Activated T-cell treated with anti-CD3 and anti-CD28 coated beads for 48 hours (primary cell): ENCODE measurements at regions not wholly inside any gene's neighbourhood (a gene's known extent, or its start where the extent isn't known, plus 50 kb on each side); places are given as distances from the start of the nearest gene placed in this dataset.

Experiments used
- DNase-seq: peaks from one replicate; pipeline ENCODE4 v3.0.0-alpha.2; 2020; ENCODE audit warnings: low read depth

GRCh38 chr1:221632072-221632471, 109.8 kb downstream of the DUSP10 start:
- no peak for DNase-seq

DNA sequence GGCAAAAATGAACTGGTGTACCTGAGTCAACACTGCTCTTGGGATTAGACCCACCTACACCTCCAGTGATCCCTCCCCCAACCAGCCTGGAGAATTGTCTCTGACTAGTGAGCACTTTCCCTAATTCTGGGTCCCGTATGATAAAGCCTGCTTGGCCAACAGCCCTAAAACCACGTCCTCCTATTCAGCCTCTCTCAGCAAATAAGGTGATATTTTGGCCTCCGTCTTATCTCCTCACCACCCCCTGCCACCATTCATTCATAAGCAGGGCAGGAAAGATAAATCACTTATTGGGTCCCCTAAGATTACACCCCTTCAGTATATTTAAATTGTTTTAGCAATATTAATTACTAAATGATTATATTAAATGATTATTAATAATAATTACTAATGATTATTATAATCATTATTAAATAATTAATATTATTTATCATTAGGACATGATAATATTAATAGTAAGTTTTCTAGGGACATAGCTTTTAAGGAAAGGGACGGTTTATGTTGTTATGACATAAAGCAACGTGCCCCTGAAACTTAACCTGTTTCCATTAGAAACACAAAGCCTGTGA, 108.0 kb downstream of the DUSP10 start:
- DNase-seq: no peak

DNA sequence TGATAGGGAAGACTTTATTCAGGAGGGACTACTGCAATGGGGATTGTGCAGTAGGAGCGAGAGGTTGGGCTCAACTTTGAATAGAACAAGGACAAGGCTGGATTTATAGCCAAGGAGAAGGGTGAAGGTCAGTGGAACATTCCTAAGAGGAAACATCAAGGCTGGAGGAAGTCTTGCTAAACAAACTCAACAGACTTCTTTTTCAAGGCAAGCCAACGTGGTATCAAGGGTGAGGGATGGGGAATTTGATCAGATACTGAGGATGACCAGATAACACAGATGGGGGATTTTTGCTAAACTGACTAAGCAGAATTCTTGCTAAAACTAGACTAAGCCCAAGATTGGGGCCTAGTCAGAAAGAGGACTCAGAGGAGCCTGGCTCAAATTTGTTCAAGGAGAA, 107.3 kb downstream of the DUSP10 start:
- no peak for DNase-seq

DNA sequence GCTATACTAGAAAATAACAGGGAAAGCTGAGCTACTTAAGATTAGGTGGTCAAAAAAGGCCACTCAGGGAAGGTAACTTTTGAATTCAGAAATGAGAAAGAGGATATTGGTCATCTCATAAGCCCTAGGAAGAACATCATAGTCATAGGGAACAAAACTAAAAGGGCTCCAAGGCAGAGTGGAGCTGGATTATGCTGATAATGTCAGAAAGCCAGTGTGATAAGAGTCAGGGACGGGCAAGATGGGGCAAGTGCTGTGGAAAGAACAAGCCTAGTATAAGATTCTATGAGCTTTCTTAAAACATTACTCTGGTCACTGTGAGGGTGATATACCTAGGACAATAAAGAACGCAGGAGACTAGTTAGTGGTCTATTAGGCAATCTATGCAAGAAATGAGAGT, 106.6 kb downstream of the DUSP10 start:
- DNase-seq: no peak

DNA sequence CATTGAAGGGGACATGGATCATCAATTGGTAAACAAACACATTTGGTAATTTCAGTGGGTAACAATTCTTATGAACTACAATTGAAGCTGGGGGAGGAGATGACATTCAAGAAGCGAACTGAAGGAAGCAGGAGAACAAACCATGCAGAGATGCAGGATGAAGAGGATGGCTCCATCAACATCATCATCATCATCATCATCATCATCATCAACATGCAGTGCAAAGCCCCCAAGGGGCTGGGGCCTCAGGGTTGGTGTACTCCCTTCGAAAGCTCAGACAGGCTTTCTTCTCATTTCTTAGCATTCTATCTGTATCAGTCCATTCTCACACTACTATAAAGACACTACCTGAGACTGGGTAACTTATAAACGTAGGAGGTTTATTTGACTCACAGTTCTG, 105.8 kb downstream of the DUSP10 start:
- DNase-seq: no peak

GRCh38 chr1:221636967-221637366, 104.9 kb downstream of the DUSP10 start:
- DNase-seq: no peak

DNA sequence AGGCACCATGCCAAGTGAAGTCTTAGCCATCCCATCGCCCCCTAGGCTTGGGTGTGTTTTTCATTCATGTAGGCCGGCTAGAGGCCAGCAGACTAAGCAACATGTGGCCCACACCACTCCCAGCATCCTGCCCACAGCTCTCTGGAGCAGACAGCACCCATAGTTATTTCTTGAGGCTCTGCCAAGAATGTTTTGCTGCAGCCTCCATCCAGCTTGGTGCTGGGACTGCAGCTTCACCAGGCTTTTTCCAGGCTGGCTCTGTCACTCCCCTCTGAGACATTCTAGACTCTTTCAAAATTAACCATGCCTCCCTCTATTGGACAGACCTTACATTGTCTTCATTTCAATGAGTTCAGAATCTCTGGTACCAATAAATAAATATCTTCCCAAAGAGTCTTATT, 104.2 kb downstream of the DUSP10 start:
- DNase-seq: no peak

- no peak for DNase-seq
Observed at GRCh38 chr1:221638595-221638994, 103.3 kb downstream of the DUSP10 start.

- no peak for DNase-seq
Observed at GRCh38 chr1:221641811-221642210, 100.1 kb downstream of the DUSP10 start.

GRCh38 chr1:221643404-221644144, 98.3 kb downstream of the DUSP10 start:
- no peak for DNase-seq

GRCh38 chr1:221644145-221644448, 97.8 kb downstream of the DUSP10 start:
- no peak for DNase-seq

GRCh38 chr1:221644663-221645258, 97.1 kb downstream of the DUSP10 start:
- no peak for DNase-seq

- DNase-seq: no peak
Observed at GRCh38 chr1:221648201-221648600, 93.7 kb downstream of the DUSP10 start.
